OCI-LY7 (cell line): ENCODE measurements at regions not wholly inside any gene's neighbourhood (a gene's known extent, or its start where the extent isn't known, plus 50 kb on each side); places are given as distances from the start of the nearest gene placed in this dataset.
A peak's percentile ranks its signal among the peaks of the same experiment; 100 is the strongest.
"Not testable (repeated sequence)": the region's sequence is repeated elsewhere in the genome, so short reads cannot be mapped to it uniquely, and the experiment has no call there.

ENCODE experiments used
- BruUV-seq: library from RNA; stranded (reverse); fragments of 400-500 nt; replicated peaks from 2 replicates; lab custom pipeline; 2021; lab: Mats Ljungman, UMichigan
- CTCF ChIA-PET: fragments of 300-600 bp; sonication (Branson Sonifier 250); formaldehyde crosslinking; loops from one replicate; lab custom pipeline; 2022; ENCODE audit warnings: antibody characterized with exemption; ENCODE audit not compliant: unreplicated experiment; lab: Charles Lee
- POLR2A ChIA-PET: fragments of 300-600 bp; sonication (Branson Sonifier 250); formaldehyde crosslinking; loops from one replicate; lab custom pipeline; 2022; ENCODE audit warnings: antibody characterized with exemption; lab: Charles Lee
- DNase-seq: peaks from one replicate; pipeline ENCODE4 v3.0.0-alpha.2; 2015; ENCODE audit warnings: low spot score
- H2AFZ ChIP-seq: fragments of 200-600 bp; sonication (generic), shearing (Covaris generic); 2 replicates; pipeline ENCODE4 v1.6.1; 2014; ENCODE audit warnings: mild to moderate bottlenecking, antibody characterized with exemption, low read length, moderate library complexity
- H3K27ac ChIP-seq: fragments of 200-600 bp; sonication (generic); 2 replicates; pipeline ENCODE4 v1.5.1; 2014; ENCODE audit warnings: mixed run types, low read depth, mild to moderate bottlenecking, moderate library complexity, low read length, inconsistent platforms; ENCODE audit not compliant: poor library complexity, severe bottlenecking
- H3K36me3 ChIP-seq: fragments of 200-600 bp; sonication (generic); 2 replicates; pipeline ENCODE4 v1.6.1; 2014; ENCODE audit warnings: mild to moderate bottlenecking, antibody characterized with exemption, low read length, moderate library complexity, mixed read lengths; ENCODE audit not compliant: insufficient read depth
- H3K4me1 ChIP-seq: fragments of 200-600 bp; sonication (generic); 2 replicates; pipeline ENCODE4 v1.5.1; 2014; ENCODE audit warnings: mild to moderate bottlenecking, low read length; ENCODE audit not compliant: insufficient read depth, poor library complexity, severe bottlenecking
- H3K4me2 ChIP-seq: fragments of 200-600 bp; sonication (generic); 2 replicates; pipeline ENCODE4 v1.6.1; 2014; ENCODE audit warnings: mild to moderate bottlenecking, low read length
- H3K4me3 ChIP-seq: fragments of 200-600 bp; sonication (generic); 2 replicates; pipeline ENCODE4 v1.5.1; 2014; ENCODE audit warnings: mild to moderate bottlenecking, low read depth, low read length; ENCODE audit not compliant: poor library complexity, severe bottlenecking
- H3K79me2 ChIP-seq: fragments of 200-600 bp; sonication (generic); 2 replicates; pipeline ENCODE4 v1.6.1; 2016; ENCODE audit warnings: low read depth, mild to moderate bottlenecking, low read length, moderate library complexity, mixed read lengths; ENCODE audit not compliant: insufficient read depth
- H3K9me2 ChIP-seq: fragments of 200-600 bp; sonication (generic); 2 replicates; pipeline ENCODE4 v1.6.1; 2016; ENCODE audit warnings: mild to moderate bottlenecking, low read length, mixed read lengths; ENCODE audit not compliant: insufficient read depth
- H3K9me3 ChIP-seq: fragments of 200-600 bp; sonication (generic); 2 replicates; pipeline ENCODE4 v1.6.1; 2014; ENCODE audit warnings: mild to moderate bottlenecking, mixed run types, low read length, mixed read lengths
- H4K20me1 ChIP-seq: fragments of 200-600 bp; sonication (generic); 2 replicates; pipeline ENCODE4 v1.6.1; 2014; ENCODE audit warnings: mild to moderate bottlenecking, antibody characterized with exemption, low read length, moderate library complexity, mixed read lengths; ENCODE audit not compliant: insufficient read depth
- CTCF ChIP-seq: fragments of 200-600 bp; sonication (generic); conservative IDR thresholded peaks from 2 replicates; pipeline ENCODE4 v1.5.1; 2014; ENCODE audit warnings: mild to moderate bottlenecking, antibody characterized with exemption, low read length, moderate library complexity, mixed read lengths
- EZH2phosphoT487 ChIP-seq: fragments of 200-600 bp; sonication (generic); IDR thresholded peaks from 2 replicates; pipeline ENCODE4 v1.6.1; 2018; ENCODE audit warnings: low read depth, borderline replicate concordance, mild to moderate bottlenecking, mixed run types, antibody characterized with exemption, low read length, moderate library complexity, mixed read lengths
- intact Hi-C: fragments of 100-400 bp; cut with micrococcal nuclease; formaldehyde crosslinking; loops from one replicate; pipeline ENCODE4 v1.10.0; 2022; ENCODE audit not compliant: unreplicated experiment

- Histone ChIP-seq H3K36me3 (no peaks in the 10 kb centered on the region), H3K4me3 (no peak overlapping the region), H4K20me1 (no peaks in the 10 kb centered on the region), H3K4me2 (no peak overlapping the region), H3K79me2 (no peaks in the 10 kb centered on the region), H3K9me3 (no peaks in the 10 kb centered on the region), H3K4me1 (no peaks in the 10 kb centered on the region), H3K27ac (no peak overlapping the region), H2AFZ (no peak overlapping the region), H3K9me2 (no peaks in the 10 kb centered on the region)
- no peak for TF ChIP-seq EZH2phosphoT487
- TF ChIP-seq CTCF, result peak; percentile 85
- BruUV-seq, result no TSS peak
- DNase-seq, result peak; percentile 39
- ChIA-PET POLR2A (interaction anchor here (1.0 kb wide), 1 partner anchor 11 kb away, joined by 4 read pairs; no protein-coding TSS in a partner anchor), CTCF (no interaction called here)
- intact Hi-C loops, result loop anchor here (2.0 kb wide), 1 partner anchor 430 kb away; no protein-coding TSS in a partner anchor
Measured at GRCh38 chr4:147160908-147161513, 215.3 kb upstream of the TTC29 start.

GRCh38 chr4:147163311-147163710, 217.6 kb upstream of the TTC29 start:
- no peak for DNase-seq
- H3K36me3 ChIP-seq, result no peaks in the 10 kb centered on the region
- no peaks in the 10 kb centered on the region for H4K20me1 ChIP-seq
- ChIA-PET CTCF (no interaction called here), POLR2A (no interaction called here)
- H3K4me3 ChIP-seq, result no peak overlapping the region
- no peaks in the 10 kb centered on the region for H3K79me2 ChIP-seq
- H3K27ac ChIP-seq, result no peak overlapping the region
- no TSS peak for BruUV-seq
- H2AFZ ChIP-seq, result no peak overlapping the region
- no peaks in the 10 kb centered on the region for H3K4me1 ChIP-seq
- no peaks in the 10 kb centered on the region for H3K9me3 ChIP-seq
- TF ChIP-seq EZH2phosphoT487 (no peak), CTCF (no peak)
- H3K9me2 ChIP-seq, result no peaks in the 10 kb centered on the region
- H3K4me2 ChIP-seq, result no peak overlapping the region
- intact Hi-C loops, result no loop called here

GRCh38 chr4:147168200-147168599, 222.5 kb upstream of the TTC29 start:
- H3K4me2 ChIP-seq, H3K9me2 ChIP-seq, BruUV-seq, H3K4me3 ChIP-seq, DNase-seq, H3K27ac ChIP-seq, H3K36me3 ChIP-seq, H4K20me1 ChIP-seq, CTCF ChIA-PET, H3K4me1 ChIP-seq, H3K9me3 ChIP-seq, H2AFZ ChIP-seq, intact Hi-C loops, H3K79me2 ChIP-seq: not testable (repeated sequence)
- POLR2A ChIA-PET, result interaction anchor here (0.6 kb wide), 1 partner anchor 143 kb away, joined by 4 read pairs; no protein-coding TSS in a partner anchor
